K562 (cell line): ENCODE measurements at regions not wholly inside any gene's neighbourhood (a gene's known extent, or its start where the extent isn't known, plus 50 kb on each side); places are given as distances from the start of the nearest gene placed in this dataset.

ENCODE experiments used
- CBX1 ChIP-seq: sonication (generic); IDR thresholded peaks from 2 replicates; pipeline ENCODE4 v1.6.1; 2016; ENCODE audit warnings: antibody characterized with exemption, low read depth, mild to moderate bottlenecking
- ETS2 ChIP-seq: IDR thresholded peaks from 2 replicates; pipeline ENCODE4 v1.6.1; 2016; ENCODE audit warnings: borderline replicate concordance, missing genetic modification characterization, mild to moderate bottlenecking, moderate library complexity, missing compliant biosample characterization; ENCODE audit not compliant: poor library complexity, severe bottlenecking
- HMGXB4 ChIP-seq: sonication (generic); formaldehyde crosslinking; IDR thresholded peaks from 2 replicates; pipeline ENCODE4 v1.8.1; 2023; ENCODE audit warnings: mild to moderate bottlenecking, missing genetic modification reagents
- JUND ChIP-seq, 2 experiments: IDR thresholded peaks; 2 replicates in 1 of 2; 3 replicates in 1 of 2; pipeline ENCODE4 v1.6.1; 2011; ENCODE audit warnings: borderline replicate concordance in 2 of 2, low read depth in 2 of 2, low read length in 2 of 2, improper control_type of control experiment in 1 of 2, missing biosample characterization in 1 of 2, missing genetic modification characterization in 1 of 2, missing genetic modification reagents in 1 of 2
- POLR2AphosphoS2 ChIP-seq: IDR thresholded peaks from 2 replicates; pipeline ENCODE4 v1.6.1; 2012; ENCODE audit warnings: low read length, improper control_type of control experiment
- RBM39 ChIP-seq: fragments of 200-400 bp; formaldehyde crosslinking; optimal IDR thresholded peaks from 2 replicates; pipeline ENCODE3; 2018; ENCODE audit warnings: low read depth, low read length
- SP1 ChIP-seq: sonication (generic); formaldehyde crosslinking; IDR thresholded peaks from 2 replicates; pipeline ENCODE4 v1.8.1; 2022; ENCODE audit warnings: mild to moderate bottlenecking, missing genetic modification reagents
- YY1 ChIP-seq, 3 experiments: IDR thresholded peaks; 2 replicates each; pipeline ENCODE4 v1.6.1; 2011; ENCODE audit warnings: low read length in 2 of 3, mild to moderate bottlenecking in 2 of 3, moderate library complexity in 2 of 3, borderline replicate concordance in 1 of 3, control low read depth in 1 of 3, low read depth in 1 of 3; ENCODE audit not compliant: insufficient read depth in 3 of 3, insufficient replicate concordance in 2 of 3, control insufficient read depth in 1 of 3, insufficient read length in 1 of 3; ENCODE audit errors: extremely low read depth in 1 of 3
- ZBTB2 ChIP-seq: fragments of 450-650 bp; IDR thresholded peaks from 2 replicates; pipeline ENCODE4 v1.6.1; 2016; ENCODE audit warnings: antibody characterized with exemption
- ZNF24 ChIP-seq: fragments of 450-650 bp; IDR thresholded peaks from 2 replicates; pipeline ENCODE4 v1.6.1; 2016

- TF ChIP-seq HMGXB4, result no peak
- no peak for TF ChIP-seq ZNF24
- no peak for TF ChIP-seq RBM39
- TF ChIP-seq POLR2AphosphoS2, result no peak
- TF ChIP-seq ETS2, result no peak
- no peak for TF ChIP-seq CBX1
- no peak for TF ChIP-seq JUND (IDR thresholded peaks at IDR 0.05; ENCODE audit: borderline replicate concordance, low read depth, low read length)
- no peak for TF ChIP-seq JUND (tag; IDR thresholded peaks at IDR 0.05; ENCODE audit: borderline replicate concordance, low read depth, low read length)
- no peak for TF ChIP-seq SP1
- TF ChIP-seq ZBTB2, result no peak
- no peak for TF ChIP-seq YY1 (IDR thresholded peaks at IDR 0.05; ENCODE audit: borderline replicate concordance in 1 of 3, control insufficient read depth in 1 of 3, extremely low read depth in 1 of 3, insufficient read depth in 3 of 3, insufficient read length in 1 of 3, insufficient replicate concordance in 2 of 3, low read depth in 1 of 3, low read length in 2 of 3)
Measured at GRCh38 chr18:28522236-28522635, 345.3 kb upstream of the CDH2 start.
